ENCODE measurements at regions not wholly inside any gene's neighbourhood (a gene's known extent, or its start where the extent isn't known, plus 50 kb on each side); places are given as distances from the start of the nearest gene placed in this dataset.

DNA sequence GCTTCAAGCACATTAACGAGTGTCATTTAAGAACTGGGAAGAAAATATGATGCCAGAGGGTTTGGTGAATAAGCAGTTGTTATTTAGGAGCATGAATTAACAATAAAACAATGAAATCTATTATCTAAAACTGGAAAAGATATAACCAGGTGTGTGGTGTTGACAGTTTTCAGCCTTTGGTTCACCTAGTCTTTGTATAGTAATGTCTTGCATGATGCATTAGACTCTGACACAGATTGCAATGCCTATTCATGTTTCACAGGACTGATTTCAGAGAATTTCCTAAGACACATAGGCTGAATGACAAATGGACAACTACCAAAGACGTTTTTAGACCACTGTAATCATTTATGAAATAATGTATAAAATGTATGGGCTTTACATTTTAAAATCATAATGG is 135.1 kb upstream of the CAV2 start:
- H3K14ac ChIP-seq (ENCODE audit: insufficient read depth, low read length): no peak overlapping the region
- Mint-ChIP-seq H3K27me3 (ENCODE audit: low read depth) (no peaks in the 10 kb centered on the region), H3K4me1 (peaks cover 10% of the 10 kb centered on the region in 2 experiments), H3K27ac (no peak overlapping the region), H3K4me3 (no peak overlapping the region), H3K36me3 (ENCODE audit: insufficient read depth in 1 of 3, low read depth in 3 of 3) (no peaks in the 10 kb centered on the region), H3K9me3 (peaks cover 0 to 2% of the 10 kb centered on the region in 2 experiments; a peak in 1 of 5 replicates)
- no peak overlapping the region for H3K27ac ChIP-seq (ENCODE audit: insufficient read length, low read depth, low read length)
- H4K5ac ChIP-seq (ENCODE audit: insufficient read length, low read depth, low read length): no peak overlapping the region
- H3K9me3 ChIP-seq (ENCODE audit: control insufficient read depth, low read depth, low read length): no peaks in the 10 kb centered on the region
- no peaks in the 10 kb centered on the region for H4K20me1 ChIP-seq (ENCODE audit: control insufficient read depth, insufficient read depth, insufficient read length)
- no peak overlapping the region for H4K8ac ChIP-seq (replicated peaks; ENCODE audit: insufficient read length, low read depth, low read length)
- no peaks in the 10 kb centered on the region for H3K23me2 ChIP-seq (ENCODE audit: insufficient read length, low read depth, low read length, poor library complexity, severe bottlenecking)
- no peaks in the 10 kb centered on the region; the same call in 1 of the 2 replicates for H3K4me1 ChIP-seq (ENCODE audit: insufficient read depth, low read length)
- no peak overlapping the region for H2BK15ac ChIP-seq (ENCODE audit: low read depth, low read length)
- no peak for DNase-seq
- H2BK5ac ChIP-seq (ENCODE audit: insufficient read length, low read length): no peak overlapping the region
- H3K9ac ChIP-seq (ENCODE audit: extremely low read depth, insufficient read length, low read length): no peak overlapping the region
- H3K18ac ChIP-seq (ENCODE audit: insufficient read length, low read depth, low read length): no peak overlapping the region
- no peak overlapping the region for H2BK12ac ChIP-seq (ENCODE audit: insufficient read length, low read depth, low read length)
- H3K79me2 ChIP-seq (ENCODE audit: insufficient read depth, low read length): no peaks in the 10 kb centered on the region
- no peaks in the 10 kb centered on the region for H3K27me3 ChIP-seq (ENCODE audit: insufficient read depth, low read length)
- no peak overlapping the region for H2BK120ac ChIP-seq (ENCODE audit: low read depth, low read length, poor library complexity, severe bottlenecking)
- no peak overlapping the region for H3T11ph ChIP-seq (ENCODE audit: low read length)
- no peaks in the 10 kb centered on the region for H3K79me1 ChIP-seq (ENCODE audit: insufficient read depth, low read depth, low read length, poor library complexity, severe bottlenecking)
- no peak overlapping the region for H3K4ac ChIP-seq (ENCODE audit: low read depth, low read length)
- no peak overlapping the region for H2BK20ac ChIP-seq (ENCODE audit: low read depth, low read length, poor library complexity, severe bottlenecking)
- H2AK5ac ChIP-seq (ENCODE audit: insufficient read length, low read length): no peak overlapping the region
- H2AFZ ChIP-seq (ENCODE audit: low read length): no peak overlapping the region
- H3K56ac ChIP-seq (ENCODE audit: insufficient read length, low read depth, low read length): no peak overlapping the region
- no peak overlapping the region for H3K4me2 ChIP-seq (ENCODE audit: insufficient read depth, insufficient read length, low read length)
- no CpG with 5 or more reads among the region's 2 CpGs for WGBS (ENCODE audit: extremely low coverage, insufficient read length, low lambda C conversion rate)
- H3K23ac ChIP-seq (ENCODE audit: insufficient read length, low read depth, low read length): no peak overlapping the region
- H4K91ac ChIP-seq (ENCODE audit: insufficient read length, low read depth, low read length): no peak overlapping the region
- TF ChIP-seq, protein P1, sequence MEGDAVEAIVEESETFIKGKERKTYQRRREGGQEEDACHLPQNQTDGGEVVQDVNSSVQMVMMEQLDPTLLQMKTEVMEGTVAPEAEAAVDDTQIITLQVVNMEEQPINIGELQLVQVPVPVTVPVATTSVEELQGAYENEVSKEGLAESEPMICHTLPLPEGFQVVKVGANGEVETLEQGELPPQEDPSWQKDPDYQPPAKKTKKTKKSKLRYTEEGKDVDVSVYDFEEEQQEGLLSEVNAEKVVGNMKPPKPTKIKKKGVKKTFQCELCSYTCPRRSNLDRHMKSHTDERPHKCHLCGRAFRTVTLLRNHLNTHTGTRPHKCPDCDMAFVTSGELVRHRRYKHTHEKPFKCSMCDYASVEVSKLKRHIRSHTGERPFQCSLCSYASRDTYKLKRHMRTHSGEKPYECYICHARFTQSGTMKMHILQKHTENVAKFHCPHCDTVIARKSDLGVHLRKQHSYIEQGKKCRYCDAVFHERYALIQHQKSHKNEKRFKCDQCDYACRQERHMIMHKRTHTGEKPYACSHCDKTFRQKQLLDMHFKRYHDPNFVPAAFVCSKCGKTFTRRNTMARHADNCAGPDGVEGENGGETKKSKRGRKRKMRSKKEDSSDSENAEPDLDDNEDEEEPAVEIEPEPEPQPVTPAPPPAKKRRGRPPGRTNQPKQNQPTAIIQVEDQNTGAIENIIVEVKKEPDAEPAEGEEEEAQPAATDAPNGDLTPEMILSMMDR (conservative IDR thresholded peaks at IDR 0.05): no peak

Data from H9 (cell line).